ENCODE measurements at regions not wholly inside any gene's neighbourhood (a gene's known extent, or its start where the extent isn't known, plus 50 kb on each side); places are given as distances from the start of the nearest gene placed in this dataset.

GRCh38 chr1:218686258-218686657 lies 341.1 kb downstream of the TGFB2 start:
- DNase-seq = no peak

DNA sequence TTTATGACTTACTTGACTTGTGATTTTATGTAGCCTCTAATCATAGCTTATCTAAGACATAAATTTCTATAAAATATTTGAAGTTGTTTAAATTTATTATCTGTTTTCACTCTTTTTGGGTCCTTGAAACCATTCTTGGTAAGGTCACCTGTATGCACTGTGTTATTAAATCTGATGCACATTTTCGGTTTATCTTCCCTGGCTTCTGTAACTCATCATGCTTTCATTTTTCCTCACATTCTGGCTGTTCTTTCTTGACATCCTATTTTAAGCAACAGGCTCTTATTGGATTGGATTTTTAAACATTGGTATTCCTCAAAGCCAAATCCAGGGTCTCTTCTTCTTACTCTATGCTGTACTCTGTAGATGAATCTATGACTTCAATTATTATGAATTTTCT lies 341.6 kb downstream of the TGFB2 start:
- no peak for DNase-seq

DNA sequence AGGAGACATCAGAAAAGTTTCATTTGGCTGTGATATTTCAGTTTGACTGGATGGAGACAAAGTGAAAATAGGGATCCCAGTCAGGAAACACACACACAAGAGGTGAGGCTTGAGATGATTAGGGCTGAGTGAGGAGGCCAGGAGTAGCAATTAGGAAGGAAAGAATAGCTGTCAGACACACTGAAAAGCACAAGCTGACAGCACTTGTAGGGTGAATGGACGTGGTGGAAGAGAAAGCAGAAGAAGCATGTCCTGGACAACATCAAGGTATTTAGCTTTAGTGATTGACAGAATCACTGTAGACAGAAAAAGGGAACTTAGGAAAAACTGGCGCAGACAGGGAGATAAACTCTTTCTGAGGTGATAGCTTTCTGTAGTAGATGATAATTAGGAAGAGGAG lies 347.7 kb downstream of the TGFB2 start:
- peak; percentile 56 for DNase-seq

DNA sequence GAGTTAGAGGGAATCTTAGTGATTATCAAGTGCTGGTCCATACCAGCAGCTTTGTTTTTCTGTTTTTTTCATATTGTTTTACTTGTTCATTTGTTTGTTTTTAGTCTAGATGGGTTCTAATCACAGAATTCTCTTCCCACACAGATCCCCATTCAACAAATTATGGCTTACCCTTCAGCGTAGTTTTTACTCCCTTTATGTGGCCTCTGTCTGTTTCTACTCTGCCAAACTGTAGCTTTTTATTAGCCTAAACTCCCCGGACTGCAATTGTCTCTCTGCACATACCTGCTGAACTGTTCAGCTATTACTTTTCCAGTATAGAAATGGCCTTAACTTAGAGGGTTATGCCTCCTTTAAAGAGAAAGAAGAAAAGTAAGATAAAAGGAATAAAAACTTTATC lies 348.5 kb downstream of the TGFB2 start:
- no peak for DNase-seq

DNA sequence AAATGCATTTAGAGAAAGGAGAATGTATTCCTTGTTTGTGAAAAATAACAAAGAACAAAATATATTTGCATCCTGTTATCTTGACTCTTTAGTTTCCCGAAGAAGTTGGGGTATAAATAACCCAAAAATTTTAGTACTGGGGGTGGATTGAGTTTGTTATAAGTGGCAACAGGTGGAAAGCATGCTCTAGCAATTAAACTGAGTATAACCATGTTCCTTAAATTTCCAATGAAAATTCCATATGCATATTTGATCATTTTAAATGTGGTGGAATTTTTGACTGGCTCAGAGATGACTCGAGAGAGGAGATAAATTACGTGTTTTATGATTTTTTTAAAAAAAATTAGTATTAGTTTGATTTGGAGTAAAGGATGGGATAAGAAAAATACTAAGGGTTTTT lies 348.9 kb downstream of the TGFB2 start:
- no peak for DNase-seq

GRCh38 chr1:218694636-218695035 lies 349.5 kb downstream of the TGFB2 start:
- no peak for DNase-seq

- DNase-seq = no peak
These were observed 350.4 kb downstream of the TGFB2 start for GRCh38 chr1:218695525-218695924.

- no peak for DNase-seq
These were observed 353.0 kb downstream of the TGFB2 start for GRCh38 chr1:218698141-218698540.

- DNase-seq = no peak
These were observed 354.3 kb downstream of the TGFB2 start for GRCh38 chr1:218699421-218699820.

DNA sequence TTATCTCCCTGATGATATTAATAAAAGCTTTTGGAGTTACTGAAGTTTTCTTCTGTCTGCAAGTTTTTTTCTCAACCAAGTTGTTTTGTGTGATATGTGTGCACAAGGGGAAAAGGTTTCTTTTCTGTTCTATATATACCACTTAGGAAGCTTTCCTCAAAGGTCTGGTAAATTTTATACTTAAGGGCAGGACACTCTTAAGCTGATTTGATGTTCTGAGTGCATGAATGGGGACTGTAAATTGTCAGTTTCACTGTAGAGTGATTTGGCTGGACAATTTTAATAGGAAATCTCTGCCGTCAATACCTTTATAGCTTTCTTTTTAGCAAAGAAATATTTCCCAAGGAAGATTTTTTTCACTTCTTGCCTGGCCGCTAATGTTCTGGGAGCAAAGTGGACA lies 354.7 kb downstream of the TGFB2 start:
- no peak for DNase-seq

GRCh38 chr1:218700666-218701065 lies 355.5 kb downstream of the TGFB2 start:
- DNase-seq = no peak

DNA sequence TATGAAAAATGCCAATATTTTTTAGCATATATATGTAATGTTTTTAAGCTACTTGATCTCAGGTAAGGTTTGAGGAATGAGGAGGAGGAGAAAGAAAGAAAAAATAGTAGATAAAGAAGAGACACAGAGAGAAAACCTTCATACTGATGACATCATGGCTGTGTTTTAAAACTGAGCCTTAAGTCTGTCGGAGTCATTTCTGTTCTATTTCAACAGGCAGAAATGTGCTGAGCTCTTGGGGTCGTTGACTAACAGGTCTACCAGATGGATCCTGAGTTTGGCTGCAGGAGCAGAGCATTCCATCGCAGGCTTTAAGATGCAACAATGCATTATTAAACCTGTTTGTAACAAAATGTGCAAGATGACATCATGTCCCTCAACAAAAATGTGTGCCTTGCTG lies 356.0 kb downstream of the TGFB2 start:
- DNase-seq = no peak

DNA sequence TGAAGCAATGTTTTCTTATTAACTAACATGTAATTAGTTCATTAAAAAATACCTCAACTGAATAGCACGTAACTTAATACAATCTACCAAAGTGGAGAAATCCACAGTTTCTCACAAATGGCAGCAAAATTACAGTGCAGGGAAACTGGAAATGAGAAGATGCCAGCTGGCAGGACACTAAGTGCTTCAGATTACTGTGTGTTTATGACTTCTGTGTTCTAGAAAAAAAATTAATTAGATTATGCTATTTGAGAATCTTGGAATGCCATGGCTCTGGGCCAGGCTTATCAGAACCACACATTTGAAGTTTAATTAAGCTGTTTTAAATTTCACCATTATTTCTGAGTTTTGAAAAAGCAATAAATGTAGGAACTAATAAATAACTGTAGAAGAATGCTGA lies 357.6 kb downstream of the TGFB2 start:
- DNase-seq = no peak

DNA sequence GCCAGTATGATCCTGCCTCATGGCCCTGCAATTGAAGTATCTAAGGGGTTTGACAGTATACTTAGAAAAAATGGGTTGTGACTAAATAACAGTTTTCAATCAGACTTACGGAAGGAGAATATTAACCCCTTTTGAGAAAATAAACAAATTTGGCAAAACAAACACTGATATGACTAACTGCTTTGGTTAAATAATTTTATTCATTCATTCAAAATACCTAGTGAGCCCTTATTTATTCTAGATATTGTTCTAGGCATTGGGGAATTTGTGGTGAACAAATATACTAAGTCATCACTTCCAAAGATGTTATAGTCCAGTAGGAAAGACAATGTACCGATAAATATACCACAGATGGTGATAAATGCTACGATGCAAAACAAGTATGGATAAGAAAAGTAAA lies 358.7 kb downstream of the TGFB2 start:
- DNase-seq = no peak

DNA sequence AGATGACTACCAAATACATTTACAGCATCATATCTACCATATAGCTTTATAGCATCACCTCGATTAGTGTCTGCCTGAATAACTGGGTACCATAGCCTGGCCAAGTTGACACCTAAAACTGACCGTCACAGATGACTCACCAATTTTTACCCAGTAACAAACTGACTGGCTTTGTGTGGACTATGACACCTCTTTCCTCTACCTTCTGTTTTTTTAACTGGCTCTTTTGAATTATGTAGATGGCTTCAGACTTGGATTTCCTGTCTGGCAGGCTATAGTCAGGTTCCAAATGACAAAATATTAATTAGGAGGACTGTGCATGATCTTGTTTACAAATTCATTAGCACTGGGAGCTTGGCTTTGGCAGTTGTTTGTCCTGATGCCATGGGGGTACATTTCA lies 360.3 kb downstream of the TGFB2 start:
- no peak for DNase-seq

GRCh38 chr1:218705911-218706893 lies 361.1 kb downstream of the TGFB2 start:
- DNase-seq = peak; percentile 96

DNA sequence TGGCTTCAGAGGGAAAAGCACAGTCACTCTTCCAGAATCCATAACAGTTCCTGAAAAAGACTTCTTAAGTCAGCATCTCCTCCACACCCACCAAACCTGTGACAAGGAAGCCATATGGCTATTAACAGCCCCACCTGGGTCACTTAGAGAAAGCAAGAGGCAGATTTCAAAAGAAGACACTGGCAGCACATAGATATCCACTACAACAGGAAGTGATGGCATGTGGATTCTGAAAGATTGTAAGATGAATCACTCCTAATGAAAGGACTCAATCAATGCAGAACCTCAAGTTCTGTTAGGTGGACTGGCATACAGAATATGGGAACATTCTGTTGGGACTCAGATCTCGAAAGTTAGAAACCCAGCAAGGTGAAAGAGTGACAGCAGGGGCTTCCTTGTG lies 365.9 kb downstream of the TGFB2 start:
- DNase-seq = no peak

DNA sequence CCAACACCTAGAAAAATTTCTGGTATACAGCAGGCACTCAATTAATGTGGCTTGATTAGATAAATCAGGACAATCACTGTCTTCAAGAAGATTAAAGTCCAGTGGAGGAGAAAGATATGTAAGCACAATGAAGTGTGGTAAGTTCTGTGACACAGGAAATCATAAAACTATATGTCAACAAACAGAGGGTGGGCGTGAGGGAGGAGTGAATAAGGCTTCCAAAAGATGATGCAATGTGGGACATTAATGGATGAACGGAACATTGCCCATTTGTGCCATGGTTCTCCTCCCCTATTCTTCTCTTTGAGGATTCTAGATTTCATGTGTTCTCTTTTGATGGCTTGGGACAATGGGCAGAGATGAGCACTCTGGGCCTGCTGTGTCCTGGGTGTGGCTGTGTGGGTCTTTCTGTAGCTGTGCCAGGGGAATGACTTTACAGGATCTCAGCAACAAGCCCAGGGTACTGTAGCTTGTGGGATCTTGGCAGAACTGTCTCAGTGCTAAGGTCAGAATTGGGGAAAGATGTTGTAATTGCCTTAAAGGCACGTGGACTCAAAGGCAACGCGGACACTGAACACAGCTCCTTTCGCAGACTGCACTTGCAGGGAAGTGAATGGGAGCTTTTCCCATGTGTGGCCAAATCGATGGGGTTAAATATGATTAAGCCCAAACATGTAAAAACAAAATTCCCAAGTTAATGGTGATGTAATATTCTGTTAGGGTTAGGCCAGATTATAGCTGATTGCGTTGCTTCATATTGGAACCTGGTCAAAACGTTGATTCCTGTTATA lies 366.9 kb downstream of the TGFB2 start:
- no peak for DNase-seq

DNA sequence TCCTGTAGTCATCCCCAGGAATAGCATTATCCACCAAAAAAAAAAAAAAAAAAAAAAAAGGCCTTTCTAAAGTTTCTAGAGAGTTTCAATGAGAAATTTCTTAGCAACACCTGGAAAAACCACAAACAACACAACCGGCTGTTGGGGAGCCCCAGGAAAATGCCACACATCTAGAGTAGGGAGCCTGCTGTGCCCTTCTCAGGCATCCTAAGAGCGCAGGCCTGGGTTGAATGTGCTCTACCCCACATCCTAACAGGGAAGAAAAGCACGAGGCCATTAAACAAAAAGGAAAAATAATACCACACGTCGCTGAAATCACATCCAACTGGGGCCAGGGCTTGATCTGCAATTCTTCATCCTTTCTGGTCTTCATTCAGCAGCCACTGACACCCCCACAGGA lies 367.5 kb downstream of the TGFB2 start:
- no peak for DNase-seq

GRCh38 chr1:218715961-218716669 lies 371.0 kb downstream of the TGFB2 start:
- DNase-seq = no peak

DNA sequence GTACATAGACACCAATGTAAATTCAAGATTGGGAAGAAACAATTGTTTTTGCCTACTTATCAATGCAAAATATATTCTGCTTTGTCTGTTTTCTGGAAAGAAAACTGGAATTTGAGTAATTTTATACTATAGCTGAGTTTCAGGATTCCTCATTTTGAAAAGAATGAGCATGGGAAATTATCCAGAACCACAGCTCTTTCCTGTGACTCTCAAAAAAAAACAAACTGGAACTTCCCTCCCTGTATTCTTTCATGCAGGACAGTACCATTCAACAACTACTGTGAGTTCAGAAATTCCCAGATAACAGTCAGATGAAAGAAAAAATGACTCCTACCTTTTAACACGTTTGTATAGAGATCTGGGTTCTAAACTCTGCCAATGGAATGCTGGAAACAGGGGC lies 372.4 kb downstream of the TGFB2 start:
- no peak for DNase-seq

DNA sequence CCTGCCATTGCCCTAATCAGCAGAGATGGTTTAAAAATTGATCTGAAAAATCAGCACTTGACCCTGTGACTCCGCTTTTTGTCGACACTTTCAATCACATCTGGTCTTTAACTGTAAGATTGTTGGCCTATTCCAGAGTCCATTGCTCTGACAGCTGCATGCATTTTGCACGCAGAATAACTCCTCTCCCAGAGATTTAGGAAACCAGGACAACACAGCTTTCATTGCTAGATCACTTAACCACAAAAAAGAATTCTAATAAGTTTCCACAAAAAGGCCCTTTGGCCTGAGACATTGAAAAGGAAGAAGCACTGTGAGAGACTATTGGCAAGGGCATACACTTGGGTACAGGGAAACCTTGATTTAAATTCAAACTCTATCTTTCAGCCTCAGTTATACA lies 373.1 kb downstream of the TGFB2 start:
- DNase-seq = no peak

DNA sequence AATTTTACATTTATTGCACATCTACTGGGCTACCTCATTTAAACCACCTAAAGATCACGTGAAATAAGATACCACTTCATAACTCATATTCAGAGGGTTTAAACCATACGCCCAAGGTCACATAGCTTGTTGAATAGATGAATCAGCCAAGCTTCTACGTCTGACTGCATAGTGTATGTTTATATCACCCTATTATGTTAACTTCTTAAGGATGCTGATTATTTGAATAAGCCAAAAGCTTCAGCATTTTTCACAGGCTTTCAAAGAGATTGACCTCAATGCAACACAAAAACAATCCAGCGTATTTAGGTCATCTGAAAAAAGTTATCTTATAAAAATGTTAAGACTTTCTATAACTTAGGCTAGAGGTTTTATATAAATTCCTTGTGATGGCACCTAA lies 373.8 kb downstream of the TGFB2 start:
- DNase-seq = no peak
